Motor neuron (in vitro differentiated cells): ENCODE measurements at regions not wholly inside any gene's neighbourhood (a gene's known extent, or its start where the extent isn't known, plus 50 kb on each side); places are given as distances from the start of the nearest gene placed in this dataset.
A peak's percentile ranks its signal among the peaks of the same experiment; 100 is the strongest.

Source experiments
- ATAC-seq, 8 experiments: fragments of 200-7000 bp; cut with Tn5 transposase; replicated peaks in 6 of 8; 2 replicates each; pipeline ENCODE4 v1.8.0; 2021; ENCODE audit warnings: mild to moderate bottlenecking in 8 of 8, moderate library complexity in 8 of 8
- H3K27ac ChIP-seq, 2 donors: fragments of 250-450 bp; sonication (Bioruptor Pico); 2 replicates each; pipeline ENCODE4 v1.9.0; 2021; ENCODE audit warnings: antibody characterized with exemption in 2 of 2, mild to moderate bottlenecking in 2 of 2, moderate library complexity in 1 of 2
- H3K4me1 ChIP-seq, 2 donors: fragments of 250-450 bp; sonication (Bioruptor Pico); replicated peaks in 1 of 2; 2 replicates each; pipeline ENCODE4 v1.6.1; 2021; ENCODE audit warnings: antibody characterized with exemption in 2 of 2, mild to moderate bottlenecking in 2 of 2, moderate library complexity in 1 of 2
- H3K4me3 ChIP-seq, 5 donors: fragments of 250-450 bp; sonication (Bioruptor Pico); 2 replicates each; pipeline ENCODE4 v1.9.0; 2021; ENCODE audit warnings: antibody characterized with exemption in 5 of 5, mild to moderate bottlenecking in 5 of 5, moderate library complexity in 4 of 5
- WGBS, 10 experiments: fragments of 450-650 bp; shearing (Covaris generic); methylation state at CpG; one replicate each; pipeline ENCODE4 v1.0.0; 2022; 5-methylcytosine and 5-hydroxymethylcytosine counted together
- in situ Hi-C, 9 experiments: fragments of 400-800 bp; cut with MboI; loops; one replicate each; pipeline ENCODE4 v1.15.0; 2021; ENCODE audit warnings: low sequenced_read_pairs in 9 of 9, low pct_unique_long_range_greater_than_20kb in 2 of 9; ENCODE audit not compliant: unreplicated experiment in 9 of 9

- in situ Hi-C loops = no loop called here
- Histone ChIP-seq H3K4me3 (no peak overlapping the region), H3K27ac (no peak overlapping the region), H3K4me1 (no peaks in the 10 kb centered on the region)
- 50 to 93% (median 75%) methylated on average over 2 to 4 of the region's 4 CpGs; no CpG with 5 or more reads in 1 of the 10 experiments for WGBS, 10 experiments
- ATAC-seq = no peak
These were observed 247.5 kb downstream of the MREG start for GRCh38 chr2:215765729-215766360.

GRCh38 chr2:215764441-215765048 lies 248.8 kb downstream of the MREG start:
- 75 to 100% (median 94%) methylated on average over 1 of the region's 1 CpG; no CpG with 5 or more reads in 2 of the 10 experiments for WGBS, 10 experiments
- in situ Hi-C loops = no loop called here

GRCh38 chr2:215760557-215760956 lies 252.8 kb downstream of the MREG start:
- no peak overlapping the region for H3K27ac ChIP-seq
- no peak overlapping the region for H3K4me3 ChIP-seq
- in situ Hi-C loops = no loop called here
- no peaks in the 10 kb centered on the region for H3K4me1 ChIP-seq
- ATAC-seq = peak in 2 of 8 experiments; percentile 60 to 86

More at GRCh38 chr2:215764441-215765048, 248.8 kb downstream of the MREG start:
- ATAC-seq = peak in 2 of 8 experiments; percentile 79 to 91
- H3K4me3 ChIP-seq = no peak overlapping the region
- no peaks in the 10 kb centered on the region for H3K4me1 ChIP-seq
- no peak overlapping the region for H3K27ac ChIP-seq

GRCh38 chr2:215760091-215760490 lies 253.3 kb downstream of the MREG start:
- in situ Hi-C loops = no loop called here

GRCh38 chr2:215758691-215759090 lies 254.7 kb downstream of the MREG start:
- no peaks in the 10 kb centered on the region for H3K4me1 ChIP-seq
- no peak for ATAC-seq
- in situ Hi-C loops = no loop called here
- 40 to 87% (median 78%) methylated on average over 2 to 4 of the region's 4 CpGs; no CpG with 5 or more reads in 3 of the 10 experiments for WGBS, 10 experiments
- no peak overlapping the region for H3K27ac ChIP-seq
- H3K4me3 ChIP-seq = no peak overlapping the region

More at GRCh38 chr2:215760091-215760490, 253.3 kb downstream of the MREG start:
- H3K4me3 ChIP-seq = no peak overlapping the region
- no peak for ATAC-seq
- H3K4me1 ChIP-seq = no peaks in the 10 kb centered on the region
- 40 to 100% (median 86%) methylated on average over 1 to 2 of the region's 2 CpGs; no CpG with 5 or more reads in 1 of the 10 experiments for WGBS, 10 experiments
- no peak overlapping the region for H3K27ac ChIP-seq

GRCh38 chr2:215756346-215756730 lies 257.0 kb downstream of the MREG start:
- in situ Hi-C loops = no loop called here
- no peak overlapping the region for H3K4me3 ChIP-seq
- no peak overlapping the region for H3K27ac ChIP-seq
- WGBS, 10 experiments = 86 to 100% (median 100%) methylated on average over 1 to 2 of the region's 2 CpGs; no CpG with 5 or more reads in 3 of the 10 experiments
- ATAC-seq = no peak
- H3K4me1 ChIP-seq = peaks cover 0 to 3% of the 10 kb centered on the region in 2 donors

- no peak overlapping the region for H3K27ac ChIP-seq
- H3K4me1 ChIP-seq = peaks cover 0 to 3% of the 10 kb centered on the region in 2 donors
- in situ Hi-C loops = no loop called here
- no peak overlapping the region for H3K4me3 ChIP-seq
- ATAC-seq = no peak
- WGBS, 10 experiments = 8 to 100% (median 85%) methylated on average over 2 to 4 of the region's 4 CpGs
These were observed 257.6 kb downstream of the MREG start for GRCh38 chr2:215755641-215756345.

- ATAC-seq = no peak
- Histone ChIP-seq H3K4me1 (peaks cover 0 to 3% of the 10 kb centered on the region in 2 donors), H3K27ac (no peak overlapping the region), H3K4me3 (no peak overlapping the region)
- 32 to 96% (median 73%) methylated on average over 1 to 3 of the region's 3 CpGs for WGBS, 10 experiments
- in situ Hi-C loops = no loop called here
These were observed 258.8 kb downstream of the MREG start for GRCh38 chr2:215754546-215754945.

- Histone ChIP-seq H3K27ac (no peak overlapping the region), H3K4me3 (no peak overlapping the region), H3K4me1 (peaks cover 0 to 3% of the 10 kb centered on the region in 2 donors)
- 0 to 100% (median 100%) methylated on average over 1 to 3 of the region's 5 CpGs; no CpG with 5 or more reads in 2 of the 10 experiments for WGBS, 10 experiments
- in situ Hi-C loops = no loop called here
- ATAC-seq = no peak
These were observed 259.5 kb downstream of the MREG start for GRCh38 chr2:215753808-215754207.

- ATAC-seq = no peak
- in situ Hi-C loops = no loop called here
- no peak overlapping the region for H3K4me3 ChIP-seq
- 90 to 100% (median 100%) methylated on average over 1 to 3 of the region's 3 CpGs; no CpG with 5 or more reads in 3 of the 10 experiments for WGBS, 10 experiments
- no peak overlapping the region for H3K27ac ChIP-seq
- H3K4me1 ChIP-seq = peaks cover 0 to 3% of the 10 kb centered on the region in 2 donors
These were observed 260.4 kb downstream of the MREG start for GRCh38 chr2:215752991-215753390.

- Histone ChIP-seq H3K4me3 (no peak overlapping the region), H3K27ac (no peak overlapping the region), H3K4me1 (peaks cover 0 to 3% of the 10 kb centered on the region in 2 donors)
- in situ Hi-C loops = no loop called here
- no peak for ATAC-seq
- WGBS, 10 experiments = 61 to 100% (median 92%) methylated on average over 1 to 4 of the region's 4 CpGs; no CpG with 5 or more reads in 2 of the 10 experiments
These were observed 260.9 kb downstream of the MREG start for GRCh38 chr2:215752436-215752835.

- H3K4me3 ChIP-seq = no peak overlapping the region
- 70 to 100% (median 100%) methylated on average over 1 to 3 of the region's 3 CpGs; no CpG with 5 or more reads in 3 of the 10 experiments for WGBS, 10 experiments
- in situ Hi-C loops = no loop called here
- H3K4me1 ChIP-seq = peaks cover 0 to 3% of the 10 kb centered on the region in 2 donors
- H3K27ac ChIP-seq = no peak overlapping the region
- no peak for ATAC-seq
These were observed 261.5 kb downstream of the MREG start for GRCh38 chr2:215751911-215752272.

- Histone ChIP-seq H3K4me1 (peaks cover 0 to 3% of the 10 kb centered on the region in 2 donors), H3K4me3 (no peak overlapping the region), H3K27ac (no peak overlapping the region)
- ATAC-seq = peak in 1 of 8 experiments; percentile 16
- in situ Hi-C loops = no loop called here
- 0 to 90% (median 42%) methylated on average over 1 to 3 of the region's 3 CpGs; no CpG with 5 or more reads in 1 of the 10 experiments for WGBS, 10 experiments
These were observed 262.0 kb downstream of the MREG start for GRCh38 chr2:215751200-215751910.
